HCT116 (cell line): ENCODE measurements at regions not wholly inside any gene's neighbourhood (a gene's known extent, or its start where the extent isn't known, plus 50 kb on each side); places are given as distances from the start of the nearest gene placed in this dataset.
"Not testable (repeated sequence)": the region's sequence is repeated elsewhere in the genome, so short reads cannot be mapped to it uniquely, and the experiment has no call there.

Experiments used
- CTCF ChIP-seq, 3 experiments: fragments of 200-600 bp in 1 of 3; sonication (generic) in 1 of 3; IDR thresholded peaks in 2 of 3; conservative IDR thresholded peaks in 1 of 3; 2 replicates each; pipeline ENCODE4 v1.5.1; 2012 to 2017; ENCODE audit warnings: low read depth in 2 of 3, low read length in 2 of 3, antibody characterized with exemption in 1 of 3, borderline replicate concordance in 1 of 3, control low read depth in 1 of 3, mild to moderate bottlenecking in 1 of 3, mixed read lengths in 1 of 3, mixed run types in 1 of 3, moderate library complexity in 1 of 3; ENCODE audit not compliant: insufficient read depth in 1 of 3
- EZH2 ChIP-seq: fragments of 200-600 bp; sonication (generic); IDR thresholded peaks from 2 replicates; pipeline ENCODE4 v1.6.1; 2017; ENCODE audit warnings: antibody characterized with exemption, mixed run types
- YY1 ChIP-seq: IDR thresholded peaks from 2 replicates; pipeline ENCODE4 v1.6.1; 2011; ENCODE audit warnings: low read length, low read depth, moderate library complexity, mild to moderate bottlenecking; ENCODE audit not compliant: insufficient replicate concordance; ENCODE audit errors: extremely low read depth
- TF ChIP-seq, protein P1 (sequence below): IDR thresholded peaks from 2 replicates; pipeline ENCODE4 v1.6.1; 2012; ENCODE audit warnings: low read depth

DNA sequence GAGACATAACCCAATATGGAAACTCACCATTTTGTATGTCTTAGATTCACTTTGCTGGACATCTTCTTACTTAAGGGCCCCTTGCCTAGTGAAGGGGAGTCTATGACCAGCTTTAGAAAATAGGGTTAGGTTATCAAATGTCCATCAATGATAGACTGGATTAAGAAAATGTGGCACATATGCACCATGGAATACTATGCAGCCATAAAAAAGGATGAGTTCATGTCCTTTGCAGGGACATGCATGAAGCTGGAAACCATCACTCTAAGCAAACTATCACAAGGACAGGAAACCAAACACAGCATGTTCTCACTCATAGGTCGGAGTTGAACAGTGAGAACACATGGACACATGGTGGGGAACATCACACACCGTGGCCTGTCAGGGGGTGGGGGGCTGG, 301.8 kb upstream of the TBL1XR1 start:
- TF ChIP-seq, protein P1, sequence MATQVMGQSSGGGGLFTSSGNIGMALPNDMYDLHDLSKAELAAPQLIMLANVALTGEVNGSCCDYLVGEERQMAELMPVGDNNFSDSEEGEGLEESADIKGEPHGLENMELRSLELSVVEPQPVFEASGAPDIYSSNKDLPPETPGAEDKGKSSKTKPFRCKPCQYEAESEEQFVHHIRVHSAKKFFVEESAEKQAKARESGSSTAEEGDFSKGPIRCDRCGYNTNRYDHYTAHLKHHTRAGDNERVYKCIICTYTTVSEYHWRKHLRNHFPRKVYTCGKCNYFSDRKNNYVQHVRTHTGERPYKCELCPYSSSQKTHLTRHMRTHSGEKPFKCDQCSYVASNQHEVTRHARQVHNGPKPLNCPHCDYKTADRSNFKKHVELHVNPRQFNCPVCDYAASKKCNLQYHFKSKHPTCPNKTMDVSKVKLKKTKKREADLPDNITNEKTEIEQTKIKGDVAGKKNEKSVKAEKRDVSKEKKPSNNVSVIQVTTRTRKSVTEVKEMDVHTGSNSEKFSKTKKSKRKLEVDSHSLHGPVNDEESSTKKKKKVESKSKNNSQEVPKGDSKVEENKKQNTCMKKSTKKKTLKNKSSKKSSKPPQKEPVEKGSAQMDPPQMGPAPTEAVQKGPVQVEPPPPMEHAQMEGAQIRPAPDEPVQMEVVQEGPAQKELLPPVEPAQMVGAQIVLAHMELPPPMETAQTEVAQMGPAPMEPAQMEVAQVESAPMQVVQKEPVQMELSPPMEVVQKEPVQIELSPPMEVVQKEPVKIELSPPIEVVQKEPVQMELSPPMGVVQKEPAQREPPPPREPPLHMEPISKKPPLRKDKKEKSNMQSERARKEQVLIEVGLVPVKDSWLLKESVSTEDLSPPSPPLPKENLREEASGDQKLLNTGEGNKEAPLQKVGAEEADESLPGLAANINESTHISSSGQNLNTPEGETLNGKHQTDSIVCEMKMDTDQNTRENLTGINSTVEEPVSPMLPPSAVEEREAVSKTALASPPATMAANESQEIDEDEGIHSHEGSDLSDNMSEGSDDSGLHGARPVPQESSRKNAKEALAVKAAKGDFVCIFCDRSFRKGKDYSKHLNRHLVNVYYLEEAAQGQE = not testable (repeated sequence)
- not testable (repeated sequence) for TF ChIP-seq EZH2; YY1; CTCF (IDR thresholded peaks at IDR 0.05 in 2 of 3, conservative IDR thresholded peaks at IDR 0.05 in 1 of 3; ENCODE audit: borderline replicate concordance in 1 of 3, insufficient read depth in 1 of 3, low read depth in 2 of 3, low read length in 2 of 3)
